AG10803 (cell line): ENCODE measurements at regions not wholly inside any gene's neighbourhood (a gene's known extent, or its start where the extent isn't known, plus 50 kb on each side); places are given as distances from the start of the nearest gene placed in this dataset.

Experiments
- DNase-seq: peaks from one replicate; pipeline ENCODE4 v3.0.0; 2010; ENCODE audit warnings: low read depth
- H3K4me3 ChIP-seq: 2 replicates; pipeline ENCODE4 v1.5.1; 2011; ENCODE audit warnings: mild to moderate bottlenecking, low read length, control low read depth
- CTCF ChIP-seq: conservative IDR thresholded peaks from 2 replicates; pipeline ENCODE4 v1.5.1; 2011; ENCODE audit warnings: mild to moderate bottlenecking, low read length, control low read depth, inconsistent platforms

GRCh38 chr13:61612192-61612591, 196.5 kb upstream of the PCDH20 start:
- TF ChIP-seq CTCF: no peak
- no peak overlapping the region for H3K4me3 ChIP-seq
- DNase-seq: no peak

- H3K4me3 ChIP-seq: no peak overlapping the region
- DNase-seq: no peak
- no peak for TF ChIP-seq CTCF
These were observed 192.5 kb upstream of the PCDH20 start for GRCh38 chr13:61608138-61608537.

- no peak for DNase-seq
- no peak overlapping the region for H3K4me3 ChIP-seq
- no peak for TF ChIP-seq CTCF
These were observed 184.8 kb upstream of the PCDH20 start for GRCh38 chr13:61600360-61601033.

GRCh38 chr13:61592489-61592888, 176.8 kb upstream of the PCDH20 start:
- no peak overlapping the region for H3K4me3 ChIP-seq
- no peak for DNase-seq
- no peak for TF ChIP-seq CTCF

- no peak for TF ChIP-seq CTCF
- no peak overlapping the region for H3K4me3 ChIP-seq
- no peak for DNase-seq
These were observed 160.3 kb upstream of the PCDH20 start for GRCh38 chr13:61575973-61576372.

- no peak overlapping the region for H3K4me3 ChIP-seq
- no peak for TF ChIP-seq CTCF
- DNase-seq: no peak
These were observed 148.0 kb upstream of the PCDH20 start for GRCh38 chr13:61563645-61564044.

GRCh38 chr13:61546911-61547310, 131.3 kb upstream of the PCDH20 start:
- DNase-seq: no peak
- TF ChIP-seq CTCF: no peak
- H3K4me3 ChIP-seq: no peak overlapping the region
